ENCODE measurements at regions not wholly inside any gene's neighbourhood (a gene's known extent, or its start where the extent isn't known, plus 50 kb on each side); places are given as distances from the start of the nearest gene placed in this dataset.

DNA sequence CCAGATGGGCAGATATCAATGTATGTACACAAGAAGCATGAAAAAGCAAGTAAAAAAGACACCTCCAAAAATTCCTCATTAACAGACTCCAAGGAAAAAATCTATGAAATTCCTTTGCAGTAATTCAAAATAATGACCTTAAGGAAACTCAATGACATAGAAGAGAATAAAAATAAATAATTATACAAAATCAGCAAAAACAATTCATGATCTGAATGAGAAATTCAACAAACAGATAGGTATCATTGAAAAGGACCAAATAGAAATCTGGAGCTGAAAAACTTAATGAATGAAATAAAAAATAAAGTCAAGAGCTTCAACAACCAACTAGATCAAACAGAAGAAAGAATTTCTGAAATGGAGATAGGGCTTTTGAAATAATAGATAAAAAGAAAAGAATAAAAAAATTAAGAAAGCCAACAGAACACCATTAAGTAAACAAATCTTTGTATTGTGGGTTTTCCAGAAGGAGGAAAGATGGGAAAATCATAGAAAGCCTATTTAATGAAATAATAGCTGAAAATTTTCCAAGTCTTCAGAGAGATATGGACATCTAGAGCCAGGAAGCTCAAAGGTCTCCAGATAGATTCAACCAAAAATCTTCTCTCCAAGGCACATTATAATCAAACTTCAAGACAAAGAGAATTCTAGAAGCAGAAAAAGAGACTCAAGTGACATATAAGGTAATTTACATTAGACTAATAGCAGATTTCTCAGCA lies 52.0 kb upstream of the KCNK1 start:
- no peak for ATAC-seq

More for the DNA sequence above, 52.0 kb upstream of the KCNK1 start:
- intact Hi-C loops (cut with DNase I): no loop called here
- no peak for DNase-seq
